ENCODE measurements at regions not wholly inside any gene's neighbourhood (a gene's known extent, or its start where the extent isn't known, plus 50 kb on each side); places are given as distances from the start of the nearest gene placed in this dataset.

GRCh38 chr18:24627644-24628315 lies 167.3 kb downstream of the HRH4 start:
- no peak for DNase-seq (ENCODE audit: low spot score)

- no peak for DNase-seq (ENCODE audit: low spot score)
Measured at GRCh38 chr18:24628326-24628725, 167.9 kb downstream of the HRH4 start.

- no peak for DNase-seq (ENCODE audit: low spot score)
Measured at GRCh38 chr18:24629921-24630320, 169.5 kb downstream of the HRH4 start.

GRCh38 chr18:24630346-24630880 lies 170.0 kb downstream of the HRH4 start:
- no peak for DNase-seq (ENCODE audit: low spot score)

GRCh38 chr18:24631243-24632025 lies 171.0 kb downstream of the HRH4 start:
- DNase-seq (ENCODE audit: low spot score), result no peak

GRCh38 chr18:24632158-24632988 lies 171.9 kb downstream of the HRH4 start:
- DNase-seq (ENCODE audit: low spot score), result no peak

- no peak for DNase-seq (ENCODE audit: low spot score)
Measured at GRCh38 chr18:24633121-24633520, 172.7 kb downstream of the HRH4 start.

GRCh38 chr18:24649571-24649970 lies 189.1 kb downstream of the HRH4 start:
- no peak for DNase-seq (ENCODE audit: low spot score)

- no peak for DNase-seq (ENCODE audit: low spot score)
Measured at GRCh38 chr18:24651434-24651833, 191.0 kb downstream of the HRH4 start.

GRCh38 chr18:24656050-24656449 lies 195.6 kb downstream of the HRH4 start:
- DNase-seq (ENCODE audit: low spot score), result no peak

GRCh38 chr18:24656551-24657443 lies 196.4 kb downstream of the HRH4 start:
- DNase-seq (ENCODE audit: low spot score), result no peak

GRCh38 chr18:24657444-24657842 lies 197.0 kb downstream of the HRH4 start:
- no peak for DNase-seq (ENCODE audit: low spot score)

GRCh38 chr18:24658302-24658701 lies 197.9 kb downstream of the HRH4 start:
- no peak for DNase-seq (ENCODE audit: low spot score)

GRCh38 chr18:24659827-24660720 lies 199.6 kb downstream of the HRH4 start:
- peak; percentile 16 for DNase-seq (ENCODE audit: low spot score)

GRCh38 chr18:24660956-24661355 lies 200.5 kb downstream of the HRH4 start:
- no peak for DNase-seq (ENCODE audit: low spot score)

- DNase-seq (ENCODE audit: low spot score), result no peak
Measured at GRCh38 chr18:24662412-24662821, 202.0 kb downstream of the HRH4 start.

GRCh38 chr18:24663026-24663425 lies 202.6 kb downstream of the HRH4 start:
- DNase-seq (ENCODE audit: low spot score), result no peak

- DNase-seq (ENCODE audit: low spot score), result no peak
Measured at GRCh38 chr18:24669015-24669414, 208.6 kb downstream of the HRH4 start.

GRCh38 chr18:24669502-24669901 lies 209.1 kb downstream of the HRH4 start:
- DNase-seq (ENCODE audit: low spot score), result no peak

- no peak for DNase-seq (ENCODE audit: low spot score)
Measured at GRCh38 chr18:24672165-24672941, 211.9 kb downstream of the HRH4 start.
